ENCODE measurements at regions not wholly inside any gene's neighbourhood (a gene's known extent, or its start where the extent isn't known, plus 50 kb on each side); places are given as distances from the start of the nearest gene placed in this dataset.
"Not testable (repeated sequence)": the region's sequence is repeated elsewhere in the genome, so short reads cannot be mapped to it uniquely, and the experiment has no call there.

- no peak for DNase-seq
Observed at GRCh38 chr4:32931475-32931874, 2211.3 kb downstream of the PCDH7 start.

DNA sequence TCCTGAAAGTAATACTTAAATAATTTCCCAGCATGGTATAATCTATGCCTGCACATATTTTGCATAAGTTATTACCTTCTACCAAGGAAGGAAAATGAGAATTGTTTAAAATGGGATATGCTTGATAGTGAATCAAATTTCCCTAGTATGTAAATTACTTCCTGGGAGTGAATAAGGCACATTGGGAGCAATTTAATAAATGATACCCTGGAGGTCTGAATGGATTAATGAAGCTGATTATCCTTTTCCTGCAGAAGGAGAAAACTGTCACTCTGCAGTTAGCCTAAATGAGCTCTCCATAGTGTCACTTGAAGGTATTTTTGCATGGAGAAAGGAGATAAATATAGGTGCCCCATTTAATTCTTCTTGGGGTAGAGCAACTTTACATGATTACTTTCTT lies 2212.0 kb downstream of the PCDH7 start:
- no peak for DNase-seq

DNA sequence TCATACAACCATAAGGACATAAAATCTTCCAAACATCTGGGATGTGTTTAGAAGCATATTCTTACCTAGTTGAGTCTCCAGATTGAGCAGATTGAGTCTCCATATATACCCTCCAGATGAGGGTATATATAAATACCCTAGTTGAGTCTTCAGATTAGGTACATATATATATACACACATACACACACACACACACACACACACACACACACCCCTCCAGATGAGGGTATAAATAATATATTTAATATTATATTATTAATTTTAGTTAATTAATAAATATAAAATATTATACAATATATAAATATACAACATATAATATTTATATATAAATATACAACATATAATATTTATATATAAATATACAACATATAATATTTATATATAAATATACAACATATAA lies 2219.1 kb downstream of the PCDH7 start:
- not testable (repeated sequence) for DNase-seq

GRCh38 chr4:32950866-32951265 lies 2230.7 kb downstream of the PCDH7 start:
- DNase-seq, result no peak

GRCh38 chr4:32958586-32958985 lies 2238.4 kb downstream of the PCDH7 start:
- DNase-seq, result no peak

DNA sequence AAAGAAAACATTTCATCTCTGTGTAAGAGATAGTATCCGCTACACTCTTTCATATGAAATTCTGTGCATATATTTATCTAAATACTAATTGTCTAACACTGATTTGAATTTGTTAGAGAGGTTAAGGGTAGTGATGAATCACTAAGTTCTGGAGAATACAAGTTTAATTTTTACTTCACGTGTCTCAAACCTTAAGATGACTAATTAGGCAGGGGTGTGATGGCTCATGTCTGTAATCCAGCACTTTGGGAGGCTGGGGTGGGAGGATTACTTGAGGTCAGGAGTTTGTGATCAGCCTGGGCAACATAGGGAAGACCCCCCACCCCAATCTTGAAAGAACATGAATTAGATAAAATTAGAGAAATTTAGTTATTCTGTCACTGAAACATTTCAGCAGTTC lies 2241.9 kb downstream of the PCDH7 start:
- DNase-seq, result no peak

DNA sequence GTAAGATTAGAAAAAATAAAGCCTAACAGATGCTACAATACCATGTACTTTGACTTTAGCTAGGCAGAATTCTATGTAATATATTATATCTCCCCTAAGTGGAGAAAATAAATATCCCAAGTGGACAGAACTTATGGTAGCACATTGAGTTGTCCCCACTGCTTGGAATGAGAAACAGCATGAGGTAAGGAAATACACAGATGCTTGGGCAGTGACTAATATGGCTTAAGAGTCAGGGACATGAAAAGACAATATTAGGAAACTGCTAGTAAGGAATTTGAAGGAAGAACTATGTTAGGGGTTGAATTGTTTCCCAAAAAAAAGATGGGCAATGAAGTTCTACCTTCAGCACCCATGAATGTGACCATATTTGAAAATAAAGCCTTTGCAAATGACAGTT lies 2265.1 kb downstream of the PCDH7 start:
- peak; percentile 73 for DNase-seq

DNA sequence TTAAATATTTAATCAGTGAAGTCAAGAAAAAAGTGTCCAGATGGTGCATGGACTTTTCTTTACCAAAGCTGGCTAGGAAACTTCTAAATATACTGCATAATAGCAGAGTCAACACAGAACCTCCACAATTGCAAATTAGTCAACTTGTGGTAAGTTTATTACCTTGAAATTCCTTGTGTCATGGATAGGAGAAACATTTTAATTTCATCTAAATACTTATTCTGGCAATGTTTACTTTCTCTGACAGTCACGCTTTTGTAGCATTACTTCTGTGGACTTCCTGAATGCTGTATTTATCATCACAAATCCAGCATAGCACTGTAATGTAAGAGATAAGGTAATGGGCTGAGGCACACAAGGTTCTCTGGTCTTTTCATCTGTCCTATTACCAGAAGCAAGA lies 2266.1 kb downstream of the PCDH7 start:
- no peak for DNase-seq

GRCh38 chr4:32987111-32987510 lies 2266.9 kb downstream of the PCDH7 start:
- no peak for DNase-seq

DNA sequence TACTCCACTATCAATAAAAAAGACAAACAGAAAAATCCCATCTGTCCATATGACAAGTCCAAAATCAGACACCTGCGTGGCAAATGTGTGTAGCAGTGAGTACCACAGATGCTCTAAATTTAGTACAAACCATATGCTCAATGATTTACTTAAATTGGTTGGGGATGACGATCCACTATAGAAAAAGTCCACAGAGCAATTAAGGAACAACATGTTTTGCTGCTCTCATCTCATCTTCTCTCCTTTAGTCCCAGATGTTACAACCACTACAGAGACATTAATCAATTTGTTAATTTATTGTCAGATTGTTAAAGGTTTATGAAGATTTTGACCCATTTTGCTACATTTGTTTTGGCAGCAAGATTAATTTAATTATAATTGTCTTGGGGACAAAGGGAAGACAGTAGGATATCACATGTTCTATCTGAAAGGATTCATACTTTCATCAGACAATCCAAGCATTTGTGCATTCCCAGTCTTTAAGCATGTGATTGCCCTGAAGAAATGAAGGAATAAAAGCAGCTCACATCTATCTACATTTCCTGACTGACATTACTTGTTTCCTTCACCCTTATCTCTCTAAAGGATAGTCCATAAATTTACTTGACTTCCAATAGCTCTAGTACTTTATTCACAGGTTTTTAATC lies 2268.1 kb downstream of the PCDH7 start:
- no peak for DNase-seq

- no peak for DNase-seq
Observed at GRCh38 chr4:32991663-32992062, 2271.5 kb downstream of the PCDH7 start.

DNA sequence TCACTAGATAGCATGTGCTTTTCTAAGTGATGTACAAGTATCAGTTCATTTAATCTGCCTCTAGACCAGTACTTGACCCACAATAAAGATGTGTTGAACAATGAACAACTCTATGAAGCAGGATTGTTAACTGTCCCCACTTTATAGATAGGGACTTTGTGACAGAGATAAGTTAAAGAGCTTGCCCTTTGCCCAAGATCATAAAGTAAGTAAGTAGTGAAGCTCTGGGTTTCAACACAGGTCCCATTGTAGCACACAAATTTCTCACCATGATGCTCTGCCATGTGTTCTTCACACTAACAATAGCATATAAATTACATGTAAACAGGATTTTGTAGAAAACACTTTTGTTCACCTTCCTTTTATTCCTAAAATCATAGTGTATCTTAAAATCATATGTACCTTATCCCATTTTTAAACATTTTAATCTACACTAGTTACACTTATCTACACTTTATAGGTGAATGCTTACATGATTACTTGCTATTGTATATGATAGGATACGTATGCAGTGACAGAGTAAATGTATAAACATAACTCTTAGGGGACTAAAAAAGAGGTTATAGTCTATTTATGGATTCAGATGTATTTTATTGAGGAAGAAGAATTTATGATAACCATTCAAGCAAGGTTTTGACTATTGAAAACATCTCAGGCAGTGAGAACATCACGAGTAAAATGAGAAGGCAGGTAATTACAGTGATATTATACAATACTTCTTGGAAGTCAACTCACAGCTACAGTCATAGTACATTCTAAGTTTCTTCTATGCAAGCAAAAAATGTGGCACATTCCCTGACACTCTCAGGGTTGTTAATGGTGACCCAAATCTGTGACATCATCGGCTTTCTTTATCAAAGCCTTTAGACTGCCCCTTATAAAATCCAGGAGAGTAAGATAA lies 2275.1 kb downstream of the PCDH7 start:
- DNase-seq, result no peak

DNA sequence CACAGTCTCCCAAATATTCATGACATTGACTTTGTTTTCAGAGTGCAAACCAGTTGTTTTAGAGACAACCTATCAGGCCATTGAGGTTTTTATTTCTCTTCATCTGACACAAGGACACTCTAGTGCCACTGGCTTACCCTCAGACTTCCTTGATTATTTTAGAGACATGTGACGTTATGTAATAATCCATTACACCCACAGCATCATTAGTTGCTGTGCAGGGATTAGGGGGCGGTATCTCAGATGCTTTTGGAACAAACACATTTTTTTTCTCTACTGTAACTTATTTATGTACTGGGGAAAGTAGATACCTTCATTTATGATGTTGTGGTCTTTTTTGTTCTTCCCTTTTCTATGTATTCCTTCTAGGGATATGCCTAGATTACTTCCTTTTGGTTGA lies 2293.1 kb downstream of the PCDH7 start:
- no peak for DNase-seq

GRCh38 chr4:33025236-33025635 lies 2305.1 kb downstream of the PCDH7 start:
- no peak for DNase-seq

GRCh38 chr4:33029976-33030375 lies 2309.8 kb downstream of the PCDH7 start:
- DNase-seq, result no peak

GRCh38 chr4:33031328-33031727 lies 2311.2 kb downstream of the PCDH7 start:
- DNase-seq, result no peak

DNA sequence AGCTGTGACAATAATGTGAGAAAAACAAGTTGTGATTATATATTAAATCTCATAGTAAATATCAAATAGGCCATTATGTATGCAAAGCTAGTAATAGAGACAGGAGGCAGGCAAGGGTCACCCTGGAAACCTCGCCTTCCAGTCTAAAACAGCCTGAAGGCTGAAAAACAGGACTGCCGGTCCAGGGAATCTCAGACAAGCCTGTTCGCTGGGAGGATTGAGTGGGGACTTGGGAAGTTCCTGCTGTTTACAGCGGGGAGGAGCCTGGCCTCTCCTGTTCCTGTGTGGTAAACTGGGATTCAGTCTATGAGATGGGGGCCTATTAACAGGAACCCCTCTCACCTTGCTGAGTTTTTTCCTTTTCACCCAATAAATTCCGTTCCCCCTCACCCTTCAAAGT lies 2317.3 kb downstream of the PCDH7 start:
- no peak for DNase-seq

DNA sequence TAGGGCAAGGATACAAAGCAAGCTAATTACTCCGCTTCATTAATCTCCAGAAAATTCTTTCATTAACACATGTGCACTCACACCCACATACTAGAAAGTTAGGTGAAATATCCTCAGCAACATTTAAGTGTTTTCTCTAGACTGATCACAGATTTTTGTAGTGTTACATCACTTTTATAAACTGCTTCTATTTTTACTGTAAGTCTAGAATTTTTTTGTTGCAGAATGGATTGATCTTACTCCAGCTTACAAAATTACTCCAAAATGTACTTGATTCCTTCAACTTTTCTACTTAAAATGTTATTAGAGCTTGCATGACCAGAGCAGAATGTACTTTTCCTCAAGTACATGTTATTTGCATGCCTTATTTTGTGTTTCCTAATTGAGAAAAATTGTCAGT lies 2325.2 kb downstream of the PCDH7 start:
- no peak for DNase-seq

DNA sequence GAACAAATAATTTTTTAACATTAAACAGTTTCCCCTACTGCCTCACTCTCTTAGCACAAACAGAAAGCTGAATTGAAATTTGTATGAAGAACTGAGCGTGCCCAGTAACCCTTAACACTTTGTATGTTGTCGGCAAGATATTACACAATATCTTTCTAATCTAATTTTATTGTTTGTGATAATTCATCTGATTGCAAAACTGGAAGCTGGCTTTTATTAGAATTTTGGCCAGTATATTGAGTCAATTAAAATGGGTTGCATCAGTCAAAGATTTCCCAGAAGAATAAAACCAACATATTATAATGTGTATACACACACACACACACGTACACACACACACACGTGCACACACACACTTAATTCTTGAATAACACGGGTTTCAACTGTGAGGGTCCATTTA lies 2332.1 kb downstream of the PCDH7 start:
- DNase-seq, result no peak

GRCh38 chr4:33054161-33054560 lies 2334.0 kb downstream of the PCDH7 start:
- no peak for DNase-seq

GRCh38 chr4:33054656-33055196 lies 2334.6 kb downstream of the PCDH7 start:
- no peak for DNase-seq

- DNase-seq, result no peak
Observed at GRCh38 chr4:33057736-33058135, 2337.6 kb downstream of the PCDH7 start.

DNA sequence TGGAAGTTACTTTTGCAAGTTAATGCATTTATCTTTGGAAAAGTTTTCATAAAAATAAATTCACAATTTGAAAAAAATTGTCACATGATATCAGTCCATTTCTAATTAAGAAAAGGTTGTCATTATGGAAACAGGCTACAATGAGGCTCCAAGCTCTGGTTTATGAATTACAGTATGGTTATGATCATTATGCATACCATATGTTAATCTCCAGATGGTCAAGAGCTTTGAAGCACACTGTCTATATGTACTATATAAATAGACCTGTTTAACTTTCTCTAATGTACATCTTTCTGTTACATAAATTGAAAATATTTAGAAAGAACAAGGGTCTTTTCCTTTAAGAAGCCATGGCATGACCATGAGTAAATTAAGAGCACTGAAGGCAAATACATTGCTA lies 2338.8 kb downstream of the PCDH7 start:
- DNase-seq, result no peak
